ENCODE measurements at regions not wholly inside any gene's neighbourhood (a gene's known extent, or its start where the extent isn't known, plus 50 kb on each side); places are given as distances from the start of the nearest gene placed in this dataset.

DNA sequence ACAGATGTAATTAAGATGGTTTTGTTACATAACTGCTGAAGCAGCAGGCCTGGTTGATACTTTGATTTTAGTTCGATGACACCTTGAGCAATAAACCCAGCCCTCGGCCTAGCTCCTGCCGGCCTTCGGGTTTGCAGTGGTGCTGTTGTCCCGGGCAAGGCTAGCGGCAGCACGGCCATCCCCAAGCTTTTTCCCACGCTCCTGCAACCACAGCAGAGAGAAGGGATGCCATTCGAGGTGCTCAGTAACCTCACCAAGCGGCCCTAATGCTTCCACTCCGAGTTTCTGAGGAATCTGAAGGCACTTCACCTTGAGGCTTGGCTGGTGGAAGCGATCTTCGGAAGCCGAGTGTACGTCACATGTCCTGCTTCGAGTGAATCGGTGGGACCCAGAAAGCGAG, 182.1 kb downstream of the NAF1 start:
- no peak overlapping the region for H3K4me3 ChIP-seq (ENCODE audit: extremely low read depth in 1 of 4, insufficient read depth in 2 of 4, low read depth in 3 of 4, low read length in 4 of 4)
- no peak overlapping the region for H4K8ac ChIP-seq (ENCODE audit: extremely low read depth, insufficient read depth, low read length)
- no peaks in the 10 kb centered on the region for H3K27me3 ChIP-seq (replicated peaks in 1 of 4; ENCODE audit: control insufficient read depth in 3 of 4, extremely low read depth in 1 of 4, insufficient read depth in 3 of 4, low read length in 3 of 4)
- ChIA-PET CTCF (ENCODE audit: partially characterized antibody) (interaction anchor here (0.8 to 1.6 kb wide), 3 partner anchors 10 to 427 kb away, joined by 3 to 4 read pairs (median 3); no protein-coding TSS in a partner anchor), POLR2A (ENCODE audit: partially characterized antibody) (no interaction called here)
- H2AFZ ChIP-seq (ENCODE audit: low read length), result no peak overlapping the region
- 89% methylated on average over 18 of the region's 18 CpGs; no CpG with 5 or more reads in 1 of the 2 experiments for WGBS, 2 experiments (ENCODE audit: extremely low coverage in 1 of 2, insufficient coverage in 1 of 2, insufficient read length in 1 of 2, insufficient replicate concordance in 2 of 2, low coverage in 1 of 2, low lambda C conversion rate in 2 of 2, missing lambda C conversion rate in 1 of 2)
- no peak overlapping the region for H3K56ac ChIP-seq (replicated peaks; ENCODE audit: insufficient read length, low read depth, low read length)
- no peaks in the 10 kb centered on the region for H4K20me1 ChIP-seq (replicated peaks in 1 of 2; ENCODE audit: control insufficient read depth in 1 of 2, insufficient read depth in 2 of 2, low read length in 2 of 2)
- H3K79me1 ChIP-seq (ENCODE audit: low read depth, low read length), result no peaks in the 10 kb centered on the region
- 0 out of 4 replicates have a peak, but pooled peaks cover 0 to 3% of the 10 kb centered on the region in 2 experiments for H3K9me3 ChIP-seq (ENCODE audit: insufficient read depth in 2 of 2, low read depth in 1 of 2, low read length in 1 of 2)
- no peak for DNase-seq (ENCODE audit: low read depth in 1 of 2, low spot score in 2 of 2)
- TF ChIP-seq CBX5 (IDR thresholded peaks at IDR 0.05; ENCODE audit: low read depth, low read length) (no peak), NRF1 (IDR thresholded peaks at IDR 0.05; ENCODE audit: low read depth, low read length) (no peak), SP1 (IDR thresholded peaks at IDR 0.05; ENCODE audit: low read depth, low read length) (no peak), POLR2AphosphoS5 (IDR thresholded peaks at IDR 0.05; ENCODE audit: low read depth, low read length) (no peak), TAF1 (IDR thresholded peaks at IDR 0.05; ENCODE audit: low read depth, low read length) (no peak)
- H2BK20ac ChIP-seq (ENCODE audit: low read length), result no peak overlapping the region
- H3K4me1 ChIP-seq (replicated peaks in 1 of 4; ENCODE audit: control insufficient read depth in 3 of 4, insufficient read depth in 4 of 4, low read length in 3 of 4), result no peaks in the 10 kb centered on the region; a peak in 1 of 7 replicates
- H3K14ac ChIP-seq (ENCODE audit: insufficient read length), result no peak overlapping the region
- no peak overlapping the region for H3K23ac ChIP-seq (ENCODE audit: insufficient read length)
- H2BK12ac ChIP-seq (ENCODE audit: low read depth, low read length), result no peak overlapping the region
- H3K23me2 ChIP-seq (ENCODE audit: low read depth, low read length), result no peaks in the 10 kb centered on the region
- no peak overlapping the region for H3K4ac ChIP-seq (replicated peaks; ENCODE audit: insufficient read length, low read depth, low read length)
- H2AK5ac ChIP-seq (ENCODE audit: low read depth, low read length), result no peak overlapping the region
- no peak overlapping the region for H2BK15ac ChIP-seq (ENCODE audit: low read length)
- no peak overlapping the region for H3K27ac ChIP-seq (ENCODE audit: low read depth, low read length)
- H4K91ac ChIP-seq (replicated peaks; ENCODE audit: insufficient read length, low read length), result no peak overlapping the region
- no peak overlapping the region for H3K4me2 ChIP-seq (ENCODE audit: insufficient read depth in 1 of 2, low read depth in 2 of 2, low read length in 2 of 2)
- H3K36me3 ChIP-seq (ENCODE audit: control insufficient read depth in 2 of 4, insufficient read depth in 4 of 4, low read length in 3 of 4), result no peaks in the 10 kb centered on the region
- no peak overlapping the region for H3K18ac ChIP-seq (ENCODE audit: extremely low read depth, low read length)
- H3K79me2 ChIP-seq (ENCODE audit: control insufficient read depth in 1 of 2, insufficient read depth in 2 of 2, low read length in 2 of 2), result no peaks in the 10 kb centered on the region
- no peak overlapping the region for H2BK120ac ChIP-seq (replicated peaks; ENCODE audit: low read depth, low read length)
- H3K9ac ChIP-seq (replicated peaks in 1 of 4; ENCODE audit: extremely low read depth in 1 of 4, low read depth in 3 of 4, low read length in 3 of 4), result no peak overlapping the region
- H4K5ac ChIP-seq (ENCODE audit: insufficient read length, low read depth, low read length), result no peak overlapping the region
- no peak overlapping the region for H2BK5ac ChIP-seq (ENCODE audit: low read depth, low read length)
- FAIRE-seq, result no peak

Measured in H1 (cell line).